HS-27A (cell line): ENCODE measurements at regions not wholly inside any gene's neighbourhood (a gene's known extent, or its start where the extent isn't known, plus 50 kb on each side); places are given as distances from the start of the nearest gene placed in this dataset.

Experiments
- DNase-seq: peaks from one replicate; pipeline ENCODE4 v3.0.0-alpha.2; 2012; ENCODE audit warnings: low read depth, missing footprints

GRCh38 chr2:156845806-156846558, 409.8 kb downstream of the GPD2 start:
- no peak for DNase-seq

GRCh38 chr2:156852210-156852609, 405.3 kb upstream of the GALNT5 start:
- no peak for DNase-seq

GRCh38 chr2:156852681-156853080, 404.8 kb upstream of the GALNT5 start:
- no peak for DNase-seq

- DNase-seq = no peak
Observed at GRCh38 chr2:156864325-156864724, 393.2 kb upstream of the GALNT5 start.

GRCh38 chr2:156864753-156865152, 392.8 kb upstream of the GALNT5 start:
- no peak for DNase-seq

- DNase-seq = no peak
Observed at GRCh38 chr2:156867201-156867600, 390.3 kb upstream of the GALNT5 start.

GRCh38 chr2:156874707-156875106, 382.8 kb upstream of the GALNT5 start:
- no peak for DNase-seq

GRCh38 chr2:156883804-156884203, 373.7 kb upstream of the GALNT5 start:
- DNase-seq = no peak

GRCh38 chr2:156884216-156884615, 373.3 kb upstream of the GALNT5 start:
- DNase-seq = no peak

GRCh38 chr2:156890529-156891148, 366.9 kb upstream of the GALNT5 start:
- no peak for DNase-seq

- DNase-seq = no peak
Observed at GRCh38 chr2:156891609-156892008, 365.9 kb upstream of the GALNT5 start.

- no peak for DNase-seq
Observed at GRCh38 chr2:156892467-156893281, 364.8 kb upstream of the GALNT5 start.

- no peak for DNase-seq
Observed at GRCh38 chr2:156896294-156896693, 361.2 kb upstream of the GALNT5 start.

GRCh38 chr2:156897548-156897947, 360.0 kb upstream of the GALNT5 start:
- DNase-seq = no peak

- DNase-seq = no peak
Observed at GRCh38 chr2:156901373-156902031, 356.0 kb upstream of the GALNT5 start.

GRCh38 chr2:156903335-156903734, 354.2 kb upstream of the GALNT5 start:
- no peak for DNase-seq

GRCh38 chr2:156907806-156908205, 349.7 kb upstream of the GALNT5 start:
- no peak for DNase-seq

GRCh38 chr2:156908825-156909224, 348.7 kb upstream of the GALNT5 start:
- no peak for DNase-seq

- no peak for DNase-seq
Observed at GRCh38 chr2:156909983-156910382, 347.5 kb upstream of the GALNT5 start.

GRCh38 chr2:156915332-156915731, 342.2 kb upstream of the GALNT5 start:
- DNase-seq = no peak

GRCh38 chr2:156918410-156918809, 339.1 kb upstream of the GALNT5 start:
- no peak for DNase-seq

- DNase-seq = no peak
Observed at GRCh38 chr2:156930423-156930822, 327.1 kb upstream of the GALNT5 start.
